A673 (cell line): ENCODE measurements at regions not wholly inside any gene's neighbourhood (a gene's known extent, or its start where the extent isn't known, plus 50 kb on each side); places are given as distances from the start of the nearest gene placed in this dataset.

Source experiments
- EZH2 ChIP-seq: fragments of 200-600 bp; sonication (generic); IDR thresholded peaks from 2 replicates; pipeline ENCODE4 v1.6.1; 2017; ENCODE audit warnings: borderline replicate concordance, low read depth, mild to moderate bottlenecking, mixed read lengths, antibody characterized with exemption, low read length; ENCODE audit not compliant: poor library complexity, severe bottlenecking
- TF ChIP-seq, protein P1 (sequence below): fragments of 300-800, 200-600 bp; sonication (generic); conservative IDR thresholded peaks from 2 replicates; pipeline ENCODE4 v1.5.1; 2017; ENCODE audit warnings: low read depth, mild to moderate bottlenecking, antibody characterized with exemption, low read length, moderate library complexity, mixed read lengths

DNA sequence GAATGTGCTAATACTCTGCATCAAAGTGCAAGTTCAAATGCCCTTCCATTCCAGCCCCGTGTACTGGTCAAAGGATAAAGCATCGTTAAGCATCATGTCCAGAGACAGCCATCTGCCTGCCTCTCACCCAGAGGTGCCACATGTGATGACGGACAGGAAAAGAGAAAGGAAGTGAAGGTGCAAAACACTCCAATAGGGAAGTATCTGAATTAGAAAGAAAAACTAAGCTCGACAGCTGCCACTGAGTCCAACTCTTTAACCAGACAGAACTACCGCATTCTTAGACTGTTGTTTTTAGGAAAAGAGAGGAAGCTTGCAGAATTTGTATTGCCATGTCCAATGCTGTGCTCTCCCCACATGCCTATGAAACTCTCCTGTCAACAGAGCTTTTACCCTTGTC lies 465.0 kb upstream of the SOX5 start:
- TF ChIP-seq, protein P1, sequence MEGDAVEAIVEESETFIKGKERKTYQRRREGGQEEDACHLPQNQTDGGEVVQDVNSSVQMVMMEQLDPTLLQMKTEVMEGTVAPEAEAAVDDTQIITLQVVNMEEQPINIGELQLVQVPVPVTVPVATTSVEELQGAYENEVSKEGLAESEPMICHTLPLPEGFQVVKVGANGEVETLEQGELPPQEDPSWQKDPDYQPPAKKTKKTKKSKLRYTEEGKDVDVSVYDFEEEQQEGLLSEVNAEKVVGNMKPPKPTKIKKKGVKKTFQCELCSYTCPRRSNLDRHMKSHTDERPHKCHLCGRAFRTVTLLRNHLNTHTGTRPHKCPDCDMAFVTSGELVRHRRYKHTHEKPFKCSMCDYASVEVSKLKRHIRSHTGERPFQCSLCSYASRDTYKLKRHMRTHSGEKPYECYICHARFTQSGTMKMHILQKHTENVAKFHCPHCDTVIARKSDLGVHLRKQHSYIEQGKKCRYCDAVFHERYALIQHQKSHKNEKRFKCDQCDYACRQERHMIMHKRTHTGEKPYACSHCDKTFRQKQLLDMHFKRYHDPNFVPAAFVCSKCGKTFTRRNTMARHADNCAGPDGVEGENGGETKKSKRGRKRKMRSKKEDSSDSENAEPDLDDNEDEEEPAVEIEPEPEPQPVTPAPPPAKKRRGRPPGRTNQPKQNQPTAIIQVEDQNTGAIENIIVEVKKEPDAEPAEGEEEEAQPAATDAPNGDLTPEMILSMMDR = no peak
- no peak for TF ChIP-seq EZH2
